RPMI8226 (cell line): ENCODE measurements at regions not wholly inside any gene's neighbourhood (a gene's known extent, or its start where the extent isn't known, plus 50 kb on each side); places are given as distances from the start of the nearest gene placed in this dataset.

Source experiments
- DNase-seq: peaks from one replicate; pipeline ENCODE4 v3.0.0-alpha.2; 2015

DNA sequence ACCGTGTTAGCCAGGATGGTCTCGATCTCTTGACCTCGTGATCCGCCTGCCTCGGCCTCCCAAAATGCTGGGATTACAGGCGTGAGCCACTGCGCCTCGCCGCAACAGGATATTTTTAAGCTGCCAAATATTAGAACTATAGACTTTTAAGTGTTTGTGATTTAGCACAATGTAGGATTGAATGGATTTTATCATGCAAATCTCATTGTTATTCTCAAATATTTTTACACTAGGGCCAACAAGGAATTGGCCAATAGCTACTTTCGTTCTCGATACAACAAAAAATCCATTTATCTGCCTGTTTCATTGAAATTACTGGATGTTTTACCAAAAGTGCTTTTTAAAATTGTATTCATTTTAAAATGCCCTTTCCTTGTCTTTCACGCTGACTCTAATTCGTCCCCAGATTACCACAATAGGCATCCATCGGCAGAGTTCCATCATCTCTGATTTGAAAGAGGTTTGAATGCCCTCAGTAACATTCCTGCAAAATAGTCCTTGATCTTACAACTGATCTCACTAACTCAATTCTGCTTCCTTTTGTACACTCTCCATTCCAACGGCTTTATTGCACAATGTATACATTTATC is 99.6 kb upstream of the ROBO2 start:
- no peak for DNase-seq

GRCh38 chr3:76941376-76941775 is 98.5 kb upstream of the ROBO2 start:
- DNase-seq: no peak

GRCh38 chr3:76942101-76942500 is 97.8 kb upstream of the ROBO2 start:
- no peak for DNase-seq

- DNase-seq: no peak
Measured at GRCh38 chr3:76943058-76943457, 96.8 kb upstream of the ROBO2 start.

GRCh38 chr3:76943671-76944070 is 96.2 kb upstream of the ROBO2 start:
- no peak for DNase-seq

DNA sequence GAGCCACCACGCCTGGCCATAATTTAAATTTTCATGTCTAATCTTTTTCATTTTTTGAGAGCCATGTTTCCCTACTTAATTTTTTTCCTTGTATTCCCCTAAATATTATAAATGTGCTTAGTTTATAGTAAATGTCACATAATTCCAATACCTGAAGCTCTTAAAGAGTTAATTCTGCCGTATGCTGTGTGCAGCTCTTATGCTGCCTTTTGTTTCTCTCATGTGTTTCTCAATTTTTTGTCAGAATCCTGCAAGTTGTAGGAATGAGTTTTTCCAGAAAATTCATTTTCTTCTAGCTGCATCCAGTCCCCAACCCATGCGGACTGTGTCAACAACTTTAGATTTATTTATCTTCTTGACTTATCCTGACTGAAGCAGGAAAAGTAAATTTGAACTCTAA is 90.9 kb upstream of the ROBO2 start:
- DNase-seq: no peak

GRCh38 chr3:76949462-76949861 is 90.4 kb upstream of the ROBO2 start:
- DNase-seq: no peak

GRCh38 chr3:76950590-76950989 is 89.3 kb upstream of the ROBO2 start:
- no peak for DNase-seq

DNA sequence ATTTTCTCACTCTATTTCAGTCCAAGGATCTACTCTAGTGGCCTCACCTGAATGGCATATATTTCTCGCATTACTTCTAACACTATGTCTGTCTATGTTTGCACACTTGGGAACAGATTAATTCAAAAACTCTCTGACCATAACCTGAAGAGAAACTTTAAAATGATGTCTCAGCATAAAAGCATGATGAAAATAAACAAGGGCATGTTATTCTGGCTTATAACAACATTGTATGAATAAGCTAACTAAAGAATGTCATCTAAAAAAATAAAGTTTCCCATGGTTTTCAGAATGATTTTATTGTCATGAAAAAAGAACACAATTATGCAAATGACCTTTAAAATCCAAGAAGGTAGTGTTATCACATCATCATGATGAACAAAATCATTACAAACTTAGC is 85.5 kb upstream of the ROBO2 start:
- no peak for DNase-seq

- no peak for DNase-seq
Measured at GRCh38 chr3:76958274-76958673, 81.6 kb upstream of the ROBO2 start.

DNA sequence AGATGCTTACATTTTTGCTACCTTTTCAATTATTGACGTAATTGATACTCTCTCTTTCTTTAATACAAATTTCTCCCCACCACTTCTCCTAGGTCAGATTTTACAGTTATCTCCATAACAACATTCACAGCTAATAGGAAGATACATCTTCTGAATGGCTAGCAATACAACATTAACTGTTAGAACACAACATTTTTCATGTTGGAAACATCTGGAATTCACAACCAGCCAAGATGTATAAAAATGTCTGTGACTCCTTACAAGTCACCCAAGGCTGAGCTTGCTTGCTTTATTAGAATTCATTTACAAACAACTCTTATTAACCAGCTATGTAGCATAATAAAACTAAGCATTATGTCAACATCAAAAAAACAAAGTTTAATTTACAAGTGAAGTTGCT is 81.0 kb upstream of the ROBO2 start:
- no peak for DNase-seq

- DNase-seq: no peak
Measured at GRCh38 chr3:76961284-76961683, 78.6 kb upstream of the ROBO2 start.

GRCh38 chr3:76965122-76965725 is 74.7 kb upstream of the ROBO2 start:
- DNase-seq: no peak

DNA sequence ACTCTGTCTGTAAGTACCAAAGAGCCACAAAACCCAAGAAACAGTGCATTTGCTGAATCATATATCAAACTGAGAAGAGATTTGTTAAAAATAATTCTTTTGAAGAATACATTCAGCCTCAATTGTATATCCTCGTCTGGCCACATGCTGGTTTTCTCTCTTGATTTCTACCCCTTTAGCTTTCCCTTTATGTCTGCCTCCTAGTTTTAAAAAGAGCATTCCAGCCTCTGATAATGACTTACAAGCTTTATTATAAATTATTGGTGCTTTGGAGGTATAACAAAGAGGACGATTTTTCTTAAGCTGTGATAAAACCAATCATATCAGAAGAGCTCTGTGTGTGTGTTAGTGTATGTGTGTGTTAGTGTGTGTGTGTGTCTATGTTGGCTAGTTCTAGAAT is 70.4 kb upstream of the ROBO2 start:
- DNase-seq: no peak

GRCh38 chr3:76969996-76970615 is 69.8 kb upstream of the ROBO2 start:
- no peak for DNase-seq

DNA sequence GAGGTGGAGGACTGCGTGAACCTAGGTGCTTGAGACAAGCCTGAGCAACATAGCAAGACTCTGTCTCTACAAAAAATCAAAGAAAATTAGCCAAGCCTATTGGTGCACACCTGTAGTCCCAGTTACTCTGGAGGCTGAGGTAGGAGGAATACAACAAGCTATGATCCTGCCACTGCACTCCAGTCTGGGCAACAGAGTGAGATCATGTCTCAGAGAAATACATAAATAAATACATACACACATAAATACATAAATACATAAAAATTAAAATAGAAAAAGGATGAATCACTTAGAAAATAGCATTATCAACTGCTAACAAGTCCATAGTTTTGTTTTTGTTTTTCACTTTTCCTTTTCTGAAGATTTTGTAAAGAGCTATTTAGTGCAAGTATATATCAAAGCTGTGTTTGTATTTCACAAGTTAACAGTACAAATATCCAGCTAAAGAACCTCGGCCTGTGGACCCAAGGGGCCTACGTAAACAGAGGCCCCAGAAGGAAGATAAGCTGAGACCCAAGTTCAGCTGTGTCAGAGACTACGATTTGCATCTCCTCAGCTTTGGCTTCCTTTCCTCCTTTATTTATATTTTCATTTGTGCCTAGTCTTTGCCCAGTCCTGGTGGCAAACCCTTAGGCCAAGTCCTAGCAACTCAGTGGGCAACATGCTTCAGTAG is 67.1 kb upstream of the ROBO2 start:
- no peak for DNase-seq

DNA sequence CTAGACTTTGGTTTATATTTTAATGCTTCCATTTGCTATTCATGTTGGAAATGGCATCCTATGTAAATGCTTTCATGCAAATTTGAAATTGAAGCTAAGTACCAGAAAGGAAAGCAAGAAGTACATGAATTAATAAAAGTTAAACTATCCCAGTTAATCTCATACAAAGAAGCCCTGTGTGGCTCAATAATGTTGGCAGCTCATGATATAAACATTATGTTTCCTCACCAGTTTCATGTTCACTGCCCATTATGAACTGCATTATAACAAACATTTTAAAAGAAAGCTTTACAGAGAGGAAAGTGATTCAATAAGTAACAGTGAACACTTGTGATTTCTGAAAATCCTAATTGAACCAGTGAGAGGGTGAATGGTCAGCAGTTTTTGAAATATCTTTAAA is 62.9 kb upstream of the ROBO2 start:
- DNase-seq: no peak

GRCh38 chr3:76985645-76986044 is 54.3 kb upstream of the ROBO2 start:
- DNase-seq: no peak

- DNase-seq: peak; percentile 12
Measured at GRCh38 chr3:76986876-76987474, 52.9 kb upstream of the ROBO2 start.
